Stomach (tissue), 8 donors: ENCODE measurements at regions not wholly inside any gene's neighbourhood (a gene's known extent, or its start where the extent isn't known, plus 50 kb on each side); places are given as distances from the start of the nearest gene placed in this dataset.

Experiments used
- DNase-seq, 2 donors: peaks; one replicate each; pipeline versions ENCODE4 v3.0.0 to v3.0.0-alpha.2; 2013 to 2019
- H3K27ac ChIP-seq, 5 donors: fragments of 200-600 bp in 4 of 5; sonication (generic) in 4 of 5; one replicate each; pipeline ENCODE4 v1.5.1; 2013 to 2019; ENCODE audit warnings: mild to moderate bottlenecking in 1 of 5, moderate library complexity in 1 of 5
- H3K27me3 ChIP-seq, 3 donors: fragments of 200-600 bp; sonication (generic); one replicate each; pipeline ENCODE4 v1.5.1; 2017 to 2019; ENCODE audit warnings: mixed run types in 1 of 3
- H3K36me3 ChIP-seq, 4 donors: fragments of 200-600 bp; sonication (generic); 1 replicate in 3 of 4; 2 replicates in 1 of 4; pipeline ENCODE4 v1.5.1; 2016 to 2019
- H3K4me1 ChIP-seq, 4 donors: fragments of 200-600 bp; sonication (generic); one replicate each; pipeline ENCODE4 v1.5.1; 2016 to 2019
- H3K4me3 ChIP-seq, 4 donors: fragments of 200-600 bp; sonication (generic) in 3 of 4; one replicate each; pipeline ENCODE4 v1.5.1; 2016 to 2019; ENCODE audit warnings: mild to moderate bottlenecking in 1 of 4
- H3K9me3 ChIP-seq, 4 donors: fragments of 200-600 bp; sonication (generic); one replicate each; pipeline ENCODE4 v1.5.1; 2016 to 2019
- CTCF ChIP-seq, 7 experiments: fragments of 450-650 bp in 4 of 7; fragments of 200-600 bp in 3 of 7; sonication (generic) in 3 of 7; IDR thresholded peaks; one replicate each; pipeline ENCODE4 v1.5.1; 2016 to 2019; ENCODE audit warnings: antibody characterized with exemption in 7 of 7, control low read depth in 2 of 7, mild to moderate bottlenecking in 1 of 7
- EP300 ChIP-seq: sonication (generic); formaldehyde crosslinking; IDR thresholded peaks from one replicate; pipeline ENCODE4 v1.6.1; 2017; ENCODE audit warnings: antibody characterized with exemption
- POLR2A ChIP-seq, 4 donors: fragments of 450-650 bp; IDR thresholded peaks; one replicate each; pipeline ENCODE4 v1.6.1; 2016; ENCODE audit warnings: antibody characterized with exemption in 4 of 4, control low read depth in 2 of 4, mild to moderate bottlenecking in 1 of 4, moderate library complexity in 1 of 4
- POLR2AphosphoS5 ChIP-seq, 3 donors: sonication (generic); formaldehyde crosslinking; IDR thresholded peaks; one replicate each; pipeline ENCODE4 v1.6.1; 2016; ENCODE audit warnings: antibody characterized with exemption in 3 of 3
- WGBS, 5 donors: extraction: QIAGEN DNeasy Blood & Tissue Kit in 3 of 5; methylation state at CpG; one replicate each; pipeline versions ENCODE4 v1.1.5 to v1.1.7; 2013 to 2018; 5-methylcytosine and 5-hydroxymethylcytosine counted together
- intact Hi-C: fragments of 100-400 bp; cut with DNase I; formaldehyde crosslinking; loops from one replicate; pipeline ENCODE4 v1.15.1; 2023; ENCODE audit warnings: low total_unique reads
- donor health status: healthy with polysubstance abuse.
- donor health status: Bipolar disorder and iron deficiency.
- donor health status: healthy.

GRCh38 chr17:65389426-65389825 is 172.0 kb downstream of the AXIN2 start:
- Histone ChIP-seq H3K4me1 (no peaks in the 10 kb centered on the region), H3K36me3 (no peaks in the 10 kb centered on the region), H3K4me3 (no peak overlapping the region), H3K27me3 (no peaks in the 10 kb centered on the region), H3K9me3 (no peaks in the 10 kb centered on the region), H3K27ac (no peak overlapping the region)
- TF ChIP-seq POLR2AphosphoS5 (IDR thresholded peaks at IDR 0.05) (no peak), EP300 (no peak), POLR2A (IDR thresholded peaks at IDR 0.05) (no peak), CTCF (IDR thresholded peaks at IDR 0.05) (no peak)
- intact Hi-C loops, result no loop called here
- DNase-seq, result no peak
- WGBS, 5 donors, result 63 to 100% (median 100%) methylated on average over 1 of the region's 1 CpG

GRCh38 chr17:65388911-65389310 is 172.5 kb downstream of the AXIN2 start:
- no peaks in the 10 kb centered on the region for H3K36me3 ChIP-seq
- H3K4me1 ChIP-seq, result no peaks in the 10 kb centered on the region
- WGBS, 5 donors, result 42 to 64% (median 51%) methylated on average over 1 of the region's 1 CpG
- no peak overlapping the region for H3K27ac ChIP-seq
- intact Hi-C loops, result no loop called here
- H3K27me3 ChIP-seq, result no peaks in the 10 kb centered on the region
- no peak for DNase-seq
- H3K9me3 ChIP-seq, result no peaks in the 10 kb centered on the region
- TF ChIP-seq POLR2AphosphoS5 (IDR thresholded peaks at IDR 0.05) (no peak), POLR2A (IDR thresholded peaks at IDR 0.05) (no peak), EP300 (no peak), CTCF (IDR thresholded peaks at IDR 0.05) (no peak)
- no peak overlapping the region for H3K4me3 ChIP-seq

GRCh38 chr17:65387322-65387721 is 174.1 kb downstream of the AXIN2 start:
- no peak overlapping the region for H3K27ac ChIP-seq
- 89 to 96% (median 93%) methylated on average over 5 of the region's 5 CpGs for WGBS, 5 donors
- TF ChIP-seq EP300, result no peak
- no peak for TF ChIP-seq POLR2A (IDR thresholded peaks at IDR 0.05)
- no peaks in the 10 kb centered on the region for H3K4me1 ChIP-seq
- intact Hi-C loops, result no loop called here
- no peak for DNase-seq
- H3K36me3 ChIP-seq, result no peaks in the 10 kb centered on the region
- no peaks in the 10 kb centered on the region for H3K27me3 ChIP-seq
- no peak overlapping the region for H3K4me3 ChIP-seq
- H3K9me3 ChIP-seq, result no peaks in the 10 kb centered on the region

- no peak for DNase-seq
- H3K27me3 ChIP-seq, result no peaks in the 10 kb centered on the region
- H3K27ac ChIP-seq, result no peak overlapping the region
- H3K4me3 ChIP-seq, result no peak overlapping the region
- 92 to 95% (median 95%) methylated on average over 15 of the region's 15 CpGs for WGBS, 5 donors
- H3K36me3 ChIP-seq, result no peaks in the 10 kb centered on the region
- no peaks in the 10 kb centered on the region for H3K9me3 ChIP-seq
- no peaks in the 10 kb centered on the region for H3K4me1 ChIP-seq
- intact Hi-C loops, result no loop called here
- no peak for TF ChIP-seq CTCF (IDR thresholded peaks at IDR 0.05)
- no peak for TF ChIP-seq POLR2A (IDR thresholded peaks at IDR 0.05)
- no peak for TF ChIP-seq EP300
- TF ChIP-seq POLR2AphosphoS5 (IDR thresholded peaks at IDR 0.05), result no peak
These were observed 175.7 kb downstream of the AXIN2 start for GRCh38 chr17:65385726-65386125.

GRCh38 chr17:65385071-65385470 is 176.4 kb downstream of the AXIN2 start:
- no peaks in the 10 kb centered on the region for H3K9me3 ChIP-seq
- WGBS, 5 donors, result 85 to 99% (median 93%) methylated on average over 3 of the region's 3 CpGs
- no peaks in the 10 kb centered on the region for H3K27me3 ChIP-seq
- no peak for DNase-seq
- TF ChIP-seq POLR2A (IDR thresholded peaks at IDR 0.05) (no peak), CTCF (IDR thresholded peaks at IDR 0.05) (no peak), EP300 (no peak), POLR2AphosphoS5 (IDR thresholded peaks at IDR 0.05) (no peak)
- no peaks in the 10 kb centered on the region for H3K4me1 ChIP-seq
- H3K36me3 ChIP-seq, result no peaks in the 10 kb centered on the region
- no peak overlapping the region for H3K4me3 ChIP-seq
- intact Hi-C loops, result no loop called here
- no peak overlapping the region for H3K27ac ChIP-seq
